Suprapubic skin (tissue), 4 donors: ENCODE measurements at regions not wholly inside any gene's neighbourhood (a gene's known extent, or its start where the extent isn't known, plus 50 kb on each side); places are given as distances from the start of the nearest gene placed in this dataset.

Source experiments
- DNase-seq, 2 donors: peaks; one replicate each; pipeline ENCODE4 v3.0.0-alpha.2; 2019; ENCODE audit warnings: low spot score in 2 of 2
- H3K27ac ChIP-seq: fragments of 200-600 bp; sonication (generic); one replicate; pipeline ENCODE4 v1.5.1; 2019
- H3K27me3 ChIP-seq: fragments of 200-600 bp; sonication (generic); one replicate; pipeline ENCODE4 v1.5.1; 2019
- H3K36me3 ChIP-seq: fragments of 200-600 bp; sonication (generic); one replicate; pipeline ENCODE4 v1.5.1; 2019
- H3K4me1 ChIP-seq: fragments of 200-600 bp; sonication (generic); one replicate; pipeline ENCODE4 v1.5.1; 2019
- H3K4me3 ChIP-seq: fragments of 200-600 bp; sonication (generic); one replicate; pipeline ENCODE4 v1.5.1; 2019; ENCODE audit warnings: mild to moderate bottlenecking
- H3K9me3 ChIP-seq: fragments of 200-600 bp; sonication (generic); one replicate; pipeline ENCODE4 v1.5.1; 2019
- CTCF ChIP-seq, 2 donors: fragments of 200-600 bp in 1 of 2; fragments of 450-650 bp in 1 of 2; sonication (generic) in 1 of 2; IDR thresholded peaks; one replicate each; pipeline ENCODE4 v1.5.1; 2016 to 2019; ENCODE audit warnings: antibody characterized with exemption in 2 of 2, mild to moderate bottlenecking in 1 of 2, moderate library complexity in 1 of 2
- EP300 ChIP-seq: sonication (generic); formaldehyde crosslinking; IDR thresholded peaks from one replicate; pipeline ENCODE4 v1.6.1; 2017; ENCODE audit warnings: antibody characterized with exemption
- POLR2A ChIP-seq, 2 donors: fragments of 450-650 bp; IDR thresholded peaks; one replicate each; pipeline ENCODE4 v1.6.1; 2017; ENCODE audit warnings: antibody characterized with exemption in 2 of 2, mild to moderate bottlenecking in 2 of 2, moderate library complexity in 2 of 2
- POLR2AphosphoS5 ChIP-seq, 3 donors: sonication (generic); formaldehyde crosslinking; IDR thresholded peaks; one replicate each; pipeline ENCODE4 v1.6.1; 2017; ENCODE audit warnings: antibody characterized with exemption in 3 of 3
- WGBS: methylation state at CpG from one replicate; pipeline ENCODE4 v1.1.5; 2018; 5-methylcytosine and 5-hydroxymethylcytosine counted together

GRCh38 chr3:154615471-154615870, 185.5 kb upstream of the GPR149 start:
- WGBS: 28% methylated on average over 3 of the region's 3 CpGs
- TF ChIP-seq EP300 (no peak), POLR2A (IDR thresholded peaks at IDR 0.05) (no peak), CTCF (IDR thresholded peaks at IDR 0.05) (no peak), POLR2AphosphoS5 (IDR thresholded peaks at IDR 0.05) (no peak)
- H3K4me1 ChIP-seq: no peaks in the 10 kb centered on the region
- H3K9me3 ChIP-seq: no peaks in the 10 kb centered on the region
- H3K36me3 ChIP-seq: no peaks in the 10 kb centered on the region
- DNase-seq: no peak
- H3K4me3 ChIP-seq: no peak overlapping the region
- no peaks in the 10 kb centered on the region for H3K27me3 ChIP-seq
- H3K27ac ChIP-seq: no peak overlapping the region

GRCh38 chr3:154614601-154615000, 184.6 kb upstream of the GPR149 start:
- H3K27me3 ChIP-seq: no peaks in the 10 kb centered on the region
- TF ChIP-seq CTCF (IDR thresholded peaks at IDR 0.05): no peak
- TF ChIP-seq EP300: no peak
- TF ChIP-seq POLR2AphosphoS5 (IDR thresholded peaks at IDR 0.05): no peak
- no peak for TF ChIP-seq POLR2A (IDR thresholded peaks at IDR 0.05)
- H3K4me1 ChIP-seq: no peaks in the 10 kb centered on the region
- 56% methylated on average over 3 of the region's 3 CpGs for WGBS
- H3K27ac ChIP-seq: no peak overlapping the region
- H3K4me3 ChIP-seq: no peak overlapping the region
- no peaks in the 10 kb centered on the region for H3K9me3 ChIP-seq
- H3K36me3 ChIP-seq: no peaks in the 10 kb centered on the region
- no peak for DNase-seq

- no peaks in the 10 kb centered on the region for H3K36me3 ChIP-seq
- WGBS: 87% methylated on average over 1 of the region's 1 CpG
- H3K4me3 ChIP-seq: no peak overlapping the region
- no peak for DNase-seq
- no peaks in the 10 kb centered on the region for H3K9me3 ChIP-seq
- H3K27me3 ChIP-seq: no peaks in the 10 kb centered on the region
- TF ChIP-seq CTCF (IDR thresholded peaks at IDR 0.05) (no peak), POLR2AphosphoS5 (IDR thresholded peaks at IDR 0.05) (no peak), EP300 (no peak), POLR2A (IDR thresholded peaks at IDR 0.05) (no peak)
- H3K27ac ChIP-seq: no peak overlapping the region
- H3K4me1 ChIP-seq: no peaks in the 10 kb centered on the region
These were observed 184.1 kb upstream of the GPR149 start for GRCh38 chr3:154614078-154614477.

- Histone ChIP-seq H3K4me1 (peaks cover 8% of the 10 kb centered on the region), H3K27ac (no peak overlapping the region), H3K36me3 (no peaks in the 10 kb centered on the region), H3K27me3 (no peaks in the 10 kb centered on the region), H3K9me3 (no peaks in the 10 kb centered on the region), H3K4me3 (no peak overlapping the region)
- TF ChIP-seq POLR2AphosphoS5 (IDR thresholded peaks at IDR 0.05) (no peak), EP300 (no peak), POLR2A (IDR thresholded peaks at IDR 0.05) (no peak), CTCF (IDR thresholded peaks at IDR 0.05) (no peak)
- no peak for DNase-seq
These were observed 172.3 kb upstream of the GPR149 start for GRCh38 chr3:154602241-154602640.

- no peaks in the 10 kb centered on the region for H3K27me3 ChIP-seq
These were observed 168.2 kb upstream of the GPR149 start for GRCh38 chr3:154598166-154598565.

More at GRCh38 chr3:154598166-154598565, 168.2 kb upstream of the GPR149 start:
- Histone ChIP-seq H3K4me1 (no peaks in the 10 kb centered on the region), H3K27ac (no peak overlapping the region), H3K4me3 (no peak overlapping the region), H3K9me3 (no peaks in the 10 kb centered on the region), H3K36me3 (no peaks in the 10 kb centered on the region)
- TF ChIP-seq CTCF (IDR thresholded peaks at IDR 0.05): no peak
- no peak for TF ChIP-seq POLR2AphosphoS5 (IDR thresholded peaks at IDR 0.05)
- TF ChIP-seq POLR2A (IDR thresholded peaks at IDR 0.05): no peak
- TF ChIP-seq EP300: no peak
- DNase-seq: no peak
- WGBS: 86% methylated on average over 3 of the region's 3 CpGs
